ENCODE measurements at regions not wholly inside any gene's neighbourhood (a gene's known extent, or its start where the extent isn't known, plus 50 kb on each side); places are given as distances from the start of the nearest gene placed in this dataset.

GRCh38 chr17:63378411-63379375 is 67.4 kb downstream of the CYB561 start:
- Histone ChIP-seq H2AFZ (ENCODE audit: low read depth) (no peak overlapping the region), H3K27me3 (ENCODE audit: insufficient read depth, low read depth) (no peaks in the 10 kb centered on the region), H3K4me1 (ENCODE audit: low read depth, poor library complexity, severe bottlenecking) (no peaks in the 10 kb centered on the region), H4K20me1 (ENCODE audit: insufficient read depth) (no peaks in the 10 kb centered on the region), H3K4me3 (IDR thresholded peaks at IDR 0.05; ENCODE audit: insufficient read depth, low read depth, low read length) (no peak overlapping the region), H3K4me2 (no peak overlapping the region), H3K36me3 (ENCODE audit: insufficient read depth) (no peaks in the 10 kb centered on the region), H3K9ac (no peak overlapping the region), H3K27ac (no peak overlapping the region), H3K79me2 (ENCODE audit: insufficient read depth, low read depth) (no peaks in the 10 kb centered on the region)
- no peak for TF ChIP-seq CTCF (conservative IDR thresholded peaks at IDR 0.05; ENCODE audit: low read depth, low read length)

GRCh38 chr17:63379636-63380035 is 66.5 kb downstream of the CYB561 start:
- no peak overlapping the region for H3K4me2 ChIP-seq
- no peak overlapping the region for H3K9ac ChIP-seq
- no peaks in the 10 kb centered on the region for H3K4me1 ChIP-seq (ENCODE audit: low read depth, poor library complexity, severe bottlenecking)
- H3K36me3 ChIP-seq (ENCODE audit: insufficient read depth), result no peaks in the 10 kb centered on the region
- TF ChIP-seq CTCF (conservative IDR thresholded peaks at IDR 0.05; ENCODE audit: low read depth, low read length), result no peak
- H2AFZ ChIP-seq (ENCODE audit: low read depth), result no peak overlapping the region
- H3K27ac ChIP-seq, result no peak overlapping the region
- no peaks in the 10 kb centered on the region for H3K79me2 ChIP-seq (ENCODE audit: insufficient read depth, low read depth)
- no peak overlapping the region for H3K4me3 ChIP-seq (IDR thresholded peaks at IDR 0.05; ENCODE audit: insufficient read depth, low read depth, low read length)
- no peaks in the 10 kb centered on the region for H4K20me1 ChIP-seq (ENCODE audit: insufficient read depth)
- no peaks in the 10 kb centered on the region for H3K27me3 ChIP-seq (ENCODE audit: insufficient read depth, low read depth)

DNA sequence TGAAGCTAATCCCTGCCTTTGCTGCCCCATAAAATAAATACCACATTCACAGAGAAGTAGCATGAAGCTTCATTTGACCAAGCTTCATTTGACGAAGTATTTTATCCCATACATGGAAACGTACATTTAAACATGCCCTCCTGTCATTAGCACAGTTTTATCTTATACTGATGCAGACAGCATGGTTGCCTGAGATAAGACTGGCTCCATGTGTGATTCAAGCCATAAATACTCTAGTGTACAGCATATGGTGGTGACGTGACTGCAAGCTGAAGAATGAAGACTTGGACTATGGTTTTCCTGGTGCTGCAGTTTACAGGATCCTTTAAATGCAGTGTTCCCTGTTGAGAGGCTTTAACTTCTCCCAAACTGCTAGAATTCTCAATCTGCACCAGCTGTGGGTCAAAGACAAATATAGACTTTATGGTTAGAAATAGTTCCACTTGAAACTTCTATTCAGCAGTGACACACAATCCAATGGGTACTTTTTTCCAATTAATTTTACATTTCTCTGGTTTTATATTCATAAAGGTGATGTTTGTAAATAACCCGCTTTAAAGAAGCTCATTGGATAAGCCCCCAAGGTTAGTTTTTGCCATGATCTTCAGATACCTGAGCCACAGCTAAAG is 64.9 kb downstream of the CYB561 start:
- TF ChIP-seq CTCF (conservative IDR thresholded peaks at IDR 0.05; ENCODE audit: low read depth, low read length), result no peak
- H3K27ac ChIP-seq, result no peak overlapping the region
- H3K4me3 ChIP-seq (IDR thresholded peaks at IDR 0.05; ENCODE audit: insufficient read depth, low read depth, low read length), result no peak overlapping the region
- H2AFZ ChIP-seq (ENCODE audit: low read depth), result no peak overlapping the region
- no peaks in the 10 kb centered on the region for H4K20me1 ChIP-seq (ENCODE audit: insufficient read depth)
- H3K36me3 ChIP-seq (ENCODE audit: insufficient read depth), result no peaks in the 10 kb centered on the region
- no peak overlapping the region for H3K4me2 ChIP-seq
- no peaks in the 10 kb centered on the region for H3K4me1 ChIP-seq (ENCODE audit: low read depth, poor library complexity, severe bottlenecking)
- H3K79me2 ChIP-seq (ENCODE audit: insufficient read depth, low read depth), result no peaks in the 10 kb centered on the region
- H3K27me3 ChIP-seq (ENCODE audit: insufficient read depth, low read depth), result no peaks in the 10 kb centered on the region
- H3K9ac ChIP-seq, result no peak overlapping the region

- no peak overlapping the region for H3K4me2 ChIP-seq
- no peak overlapping the region for H2AFZ ChIP-seq (ENCODE audit: low read depth)
- H3K4me1 ChIP-seq (ENCODE audit: low read depth, poor library complexity, severe bottlenecking), result no peaks in the 10 kb centered on the region
- TF ChIP-seq CTCF (conservative IDR thresholded peaks at IDR 0.05; ENCODE audit: low read depth, low read length), result no peak
- H3K27me3 ChIP-seq (ENCODE audit: insufficient read depth, low read depth), result no peaks in the 10 kb centered on the region
- no peak overlapping the region for H3K4me3 ChIP-seq (IDR thresholded peaks at IDR 0.05; ENCODE audit: insufficient read depth, low read depth, low read length)
- H3K79me2 ChIP-seq (ENCODE audit: insufficient read depth, low read depth), result no peaks in the 10 kb centered on the region
- H4K20me1 ChIP-seq (ENCODE audit: insufficient read depth), result no peaks in the 10 kb centered on the region
- H3K27ac ChIP-seq, result no peak overlapping the region
- H3K9ac ChIP-seq, result no peak overlapping the region
- no peaks in the 10 kb centered on the region for H3K36me3 ChIP-seq (ENCODE audit: insufficient read depth)
Observed at GRCh38 chr17:63382136-63382535, 64.0 kb downstream of the CYB561 start.

All from KMS-11 (cell line).